ENCODE measurements at regions not wholly inside any gene's neighbourhood (a gene's known extent, or its start where the extent isn't known, plus 50 kb on each side); places are given as distances from the start of the nearest gene placed in this dataset.
"Not testable (repeated sequence)": the region's sequence is repeated elsewhere in the genome, so short reads cannot be mapped to it uniquely, and the experiment has no call there.

- DNase-seq, result no peak
- H3K9me3 Mint-ChIP-seq, result peaks cover 1% of the 10 kb centered on the region
- ChIA-PET CTCF (no interaction called here), POLR2A (interaction anchor here (0.6 kb wide), 1 partner anchor 1075 kb away, joined by 12 read pairs; no protein-coding TSS in a partner anchor)
- no peak overlapping the region for H3K27ac Mint-ChIP-seq
- no peaks in the 10 kb centered on the region for H3K36me3 Mint-ChIP-seq (ENCODE audit: low read depth)
- intact Hi-C loops (cut with micrococcal nuclease), result no loop called here
- ATAC-seq (ENCODE audit: low read depth), result no peak
- H3K27me3 Mint-ChIP-seq, result peaks cover 5% of the 10 kb centered on the region
- H3K4me1 Mint-ChIP-seq, result no peaks in the 10 kb centered on the region
- TF ChIP-seq, protein P1, sequence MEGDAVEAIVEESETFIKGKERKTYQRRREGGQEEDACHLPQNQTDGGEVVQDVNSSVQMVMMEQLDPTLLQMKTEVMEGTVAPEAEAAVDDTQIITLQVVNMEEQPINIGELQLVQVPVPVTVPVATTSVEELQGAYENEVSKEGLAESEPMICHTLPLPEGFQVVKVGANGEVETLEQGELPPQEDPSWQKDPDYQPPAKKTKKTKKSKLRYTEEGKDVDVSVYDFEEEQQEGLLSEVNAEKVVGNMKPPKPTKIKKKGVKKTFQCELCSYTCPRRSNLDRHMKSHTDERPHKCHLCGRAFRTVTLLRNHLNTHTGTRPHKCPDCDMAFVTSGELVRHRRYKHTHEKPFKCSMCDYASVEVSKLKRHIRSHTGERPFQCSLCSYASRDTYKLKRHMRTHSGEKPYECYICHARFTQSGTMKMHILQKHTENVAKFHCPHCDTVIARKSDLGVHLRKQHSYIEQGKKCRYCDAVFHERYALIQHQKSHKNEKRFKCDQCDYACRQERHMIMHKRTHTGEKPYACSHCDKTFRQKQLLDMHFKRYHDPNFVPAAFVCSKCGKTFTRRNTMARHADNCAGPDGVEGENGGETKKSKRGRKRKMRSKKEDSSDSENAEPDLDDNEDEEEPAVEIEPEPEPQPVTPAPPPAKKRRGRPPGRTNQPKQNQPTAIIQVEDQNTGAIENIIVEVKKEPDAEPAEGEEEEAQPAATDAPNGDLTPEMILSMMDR (IDR thresholded peaks at IDR 0.05), result no peak
- H3K4me3 Mint-ChIP-seq, result no peak overlapping the region
Measured at GRCh38 chr17:5895276-5895675, 174.9 kb upstream of the WSCD1 start.

DNA sequence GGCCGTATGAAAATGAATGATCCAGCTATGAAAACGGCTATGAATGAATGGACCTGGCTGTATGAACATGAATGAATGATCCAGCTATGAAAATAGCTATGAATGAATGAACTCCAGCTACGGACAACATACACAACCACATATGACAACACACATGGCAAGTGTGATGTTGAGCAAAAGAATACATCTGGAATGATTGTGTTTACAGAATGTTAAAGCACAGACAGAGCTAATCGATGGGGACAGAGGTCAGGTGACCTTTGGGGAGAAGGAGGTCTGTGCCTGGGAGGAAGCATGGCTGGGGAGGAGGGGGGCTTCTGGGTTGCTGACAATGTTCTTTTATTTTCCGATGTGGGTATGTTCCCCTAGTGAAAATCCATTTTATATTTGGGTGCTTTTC, 174.0 kb upstream of the WSCD1 start:
- TF ChIP-seq, protein P1 (IDR thresholded peaks at IDR 0.05), result no peak
- intact Hi-C loops (cut with micrococcal nuclease), result no loop called here
- ChIA-PET POLR2A (interaction anchor here (0.6 kb wide), 1 partner anchor 1074 kb away, joined by 12 read pairs; no protein-coding TSS in a partner anchor), CTCF (no interaction called here)
- ATAC-seq (ENCODE audit: low read depth) (no peak), DNase-seq (no peak)
- Mint-ChIP-seq H3K4me1 (no peaks in the 10 kb centered on the region), H3K27me3 (peaks cover 5% of the 10 kb centered on the region), H3K4me3 (no peak overlapping the region), H3K27ac (no peak overlapping the region), H3K36me3 (ENCODE audit: low read depth) (no peaks in the 10 kb centered on the region), H3K9me3 (no peaks in the 10 kb centered on the region)

DNA sequence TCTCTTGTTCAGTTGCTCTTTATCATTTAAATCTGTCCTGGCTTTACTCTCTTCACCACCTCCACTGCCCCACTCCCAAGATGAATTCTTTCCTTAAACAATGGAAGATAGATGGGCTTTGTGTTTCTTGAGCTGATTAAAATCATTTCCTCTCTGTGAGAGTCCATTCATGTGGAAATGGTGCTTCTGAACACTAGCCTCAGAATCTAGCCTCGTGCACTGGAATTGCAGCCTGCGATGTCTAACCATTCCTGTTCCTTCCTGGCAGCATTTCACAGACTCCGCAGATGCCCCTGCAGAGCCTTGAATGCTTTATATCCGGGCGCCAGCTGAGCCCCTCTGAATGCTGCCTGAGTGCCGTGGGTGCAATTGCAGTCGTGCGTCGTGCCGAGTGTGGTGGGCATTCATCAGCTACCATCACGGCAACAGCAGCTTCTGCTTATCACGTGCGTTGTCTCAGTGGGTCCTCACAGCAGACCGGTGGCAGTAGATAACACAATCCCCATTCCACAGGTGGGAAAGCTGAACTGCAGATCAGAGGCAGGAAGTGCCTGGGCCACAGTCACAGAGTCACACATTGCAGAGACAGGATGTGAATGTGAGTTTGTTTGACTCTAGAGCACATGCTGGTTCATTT, 172.8 kb upstream of the WSCD1 start:
- Mint-ChIP-seq H3K36me3 (ENCODE audit: low read depth) (no peaks in the 10 kb centered on the region), H3K4me3 (no peak overlapping the region), H3K9me3 (no peaks in the 10 kb centered on the region), H3K27ac (no peak overlapping the region), H3K27me3 (peaks cover 2% of the 10 kb centered on the region), H3K4me1 (no peaks in the 10 kb centered on the region)
- no peak for ATAC-seq (ENCODE audit: low read depth)
- ChIA-PET CTCF (no interaction called here), POLR2A (no interaction called here)
- intact Hi-C loops (cut with micrococcal nuclease), result no loop called here
- no peak for DNase-seq
- TF ChIP-seq, protein P1 (IDR thresholded peaks at IDR 0.05), result no peak

GRCh38 chr17:5897981-5898380, 172.2 kb upstream of the WSCD1 start:
- POLR2A ChIA-PET; intact Hi-C loops (cut with micrococcal nuclease); H3K36me3 Mint-ChIP-seq (ENCODE audit: low read depth); CTCF ChIA-PET; H3K4me1 Mint-ChIP-seq; DNase-seq; H3K4me3 Mint-ChIP-seq; H3K27ac Mint-ChIP-seq; H3K27me3 Mint-ChIP-seq; ATAC-seq (ENCODE audit: low read depth); H3K9me3 Mint-ChIP-seq: not testable (repeated sequence)

GRCh38 chr17:5898406-5898805, 171.8 kb upstream of the WSCD1 start:
- no peaks in the 10 kb centered on the region for H3K4me1 Mint-ChIP-seq
- H3K36me3 Mint-ChIP-seq (ENCODE audit: low read depth), result no peaks in the 10 kb centered on the region
- no peaks in the 10 kb centered on the region for H3K9me3 Mint-ChIP-seq
- DNase-seq (no peak), ATAC-seq (ENCODE audit: low read depth) (no peak)
- intact Hi-C loops (cut with micrococcal nuclease), result no loop called here
- TF ChIP-seq, protein P1 (IDR thresholded peaks at IDR 0.05), result no peak
- H3K27ac Mint-ChIP-seq, result no peak overlapping the region
- peaks cover 3% of the 10 kb centered on the region for H3K27me3 Mint-ChIP-seq
- ChIA-PET CTCF (no interaction called here), POLR2A (no interaction called here)
- H3K4me3 Mint-ChIP-seq, result no peak overlapping the region
